NB4 (cell line): ENCODE measurements at regions not wholly inside any gene's neighbourhood (a gene's known extent, or its start where the extent isn't known, plus 50 kb on each side); places are given as distances from the start of the nearest gene placed in this dataset.

ENCODE experiments used
- MAX ChIP-seq: IDR thresholded peaks from 2 replicates; pipeline ENCODE4 v1.6.1; 2011; ENCODE audit warnings: low read depth, low read length
- POLR2A ChIP-seq: IDR thresholded peaks from 2 replicates; pipeline ENCODE4 v1.6.1; 2011; ENCODE audit warnings: mild to moderate bottlenecking; ENCODE audit not compliant: insufficient read length; ENCODE audit errors: extremely low read depth
- TF ChIP-seq, protein P1 (sequence below): IDR thresholded peaks from one replicate; pipeline ENCODE4 v1.5.1; 2012; ENCODE audit warnings: low read depth, low read length

DNA sequence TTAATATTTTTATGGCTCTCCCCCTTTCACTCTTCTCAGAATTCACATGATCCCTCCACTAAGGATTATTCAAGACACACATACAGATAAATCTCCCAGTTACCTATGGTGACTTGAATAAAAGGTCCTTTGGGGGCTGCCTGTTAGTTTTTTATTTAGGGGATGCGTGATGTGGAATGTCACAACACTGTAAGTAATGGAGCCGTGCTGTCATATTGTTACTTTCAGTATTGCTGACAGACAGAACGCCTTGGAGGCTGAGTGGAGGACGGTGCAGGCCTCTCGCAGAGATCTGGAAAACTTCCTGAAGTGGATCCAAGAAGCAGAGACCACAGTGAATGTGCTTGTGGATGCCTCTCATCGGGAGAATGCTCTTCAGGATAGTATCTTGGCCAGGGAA, 291.7 kb downstream of the UTRN start:
- TF ChIP-seq, protein P1, sequence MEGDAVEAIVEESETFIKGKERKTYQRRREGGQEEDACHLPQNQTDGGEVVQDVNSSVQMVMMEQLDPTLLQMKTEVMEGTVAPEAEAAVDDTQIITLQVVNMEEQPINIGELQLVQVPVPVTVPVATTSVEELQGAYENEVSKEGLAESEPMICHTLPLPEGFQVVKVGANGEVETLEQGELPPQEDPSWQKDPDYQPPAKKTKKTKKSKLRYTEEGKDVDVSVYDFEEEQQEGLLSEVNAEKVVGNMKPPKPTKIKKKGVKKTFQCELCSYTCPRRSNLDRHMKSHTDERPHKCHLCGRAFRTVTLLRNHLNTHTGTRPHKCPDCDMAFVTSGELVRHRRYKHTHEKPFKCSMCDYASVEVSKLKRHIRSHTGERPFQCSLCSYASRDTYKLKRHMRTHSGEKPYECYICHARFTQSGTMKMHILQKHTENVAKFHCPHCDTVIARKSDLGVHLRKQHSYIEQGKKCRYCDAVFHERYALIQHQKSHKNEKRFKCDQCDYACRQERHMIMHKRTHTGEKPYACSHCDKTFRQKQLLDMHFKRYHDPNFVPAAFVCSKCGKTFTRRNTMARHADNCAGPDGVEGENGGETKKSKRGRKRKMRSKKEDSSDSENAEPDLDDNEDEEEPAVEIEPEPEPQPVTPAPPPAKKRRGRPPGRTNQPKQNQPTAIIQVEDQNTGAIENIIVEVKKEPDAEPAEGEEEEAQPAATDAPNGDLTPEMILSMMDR, result no peak
- no peak for TF ChIP-seq MAX
- no peak for TF ChIP-seq POLR2A
